GM21723 (cell line): ENCODE measurements at regions not wholly inside any gene's neighbourhood (a gene's known extent, or its start where the extent isn't known, plus 50 kb on each side); places are given as distances from the start of the nearest gene placed in this dataset.
"Not testable (repeated sequence)": the region's sequence is repeated elsewhere in the genome, so short reads cannot be mapped to it uniquely, and the experiment has no call there.

ENCODE experiments used
- ATAC-seq: cut with Tn5 transposase; IDR thresholded peaks from one replicate; pipeline ENCODE4 v1.9.1; 2021; ENCODE audit warnings: mild to moderate bottlenecking, moderate library complexity; ENCODE audit not compliant: unreplicated experiment

GRCh38 chr3:159260049-159260662 lies 458.3 kb downstream of the MFSD1 start:
- ATAC-seq = peak; percentile 71

DNA sequence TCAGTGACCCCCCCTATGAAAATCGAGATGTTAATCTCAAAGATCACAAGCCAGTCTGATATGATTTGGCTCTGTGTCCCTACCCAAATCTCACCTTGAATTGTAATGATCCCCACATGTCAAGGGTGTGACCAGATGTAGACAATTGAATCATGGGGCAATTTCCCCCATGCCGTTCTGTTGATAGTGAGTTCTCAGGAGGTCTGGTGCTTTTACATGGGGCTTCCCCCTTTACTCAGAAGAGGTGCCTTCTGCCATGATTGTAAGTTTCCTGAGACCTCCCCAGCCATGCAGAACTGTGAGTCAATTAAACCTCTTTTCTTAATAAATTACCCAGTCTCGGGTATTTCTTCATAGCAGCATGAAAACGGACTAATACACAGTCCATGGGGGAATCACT lies 459.5 kb downstream of the MFSD1 start:
- ATAC-seq = not testable (repeated sequence)

GRCh38 chr3:159263750-159264553 lies 462.1 kb downstream of the MFSD1 start:
- ATAC-seq = no peak

GRCh38 chr3:159265705-159266104 lies 463.9 kb downstream of the MFSD1 start:
- no peak for ATAC-seq

- ATAC-seq = peak; percentile 63
These were observed 464.9 kb downstream of the MFSD1 start for GRCh38 chr3:159266779-159267178.

DNA sequence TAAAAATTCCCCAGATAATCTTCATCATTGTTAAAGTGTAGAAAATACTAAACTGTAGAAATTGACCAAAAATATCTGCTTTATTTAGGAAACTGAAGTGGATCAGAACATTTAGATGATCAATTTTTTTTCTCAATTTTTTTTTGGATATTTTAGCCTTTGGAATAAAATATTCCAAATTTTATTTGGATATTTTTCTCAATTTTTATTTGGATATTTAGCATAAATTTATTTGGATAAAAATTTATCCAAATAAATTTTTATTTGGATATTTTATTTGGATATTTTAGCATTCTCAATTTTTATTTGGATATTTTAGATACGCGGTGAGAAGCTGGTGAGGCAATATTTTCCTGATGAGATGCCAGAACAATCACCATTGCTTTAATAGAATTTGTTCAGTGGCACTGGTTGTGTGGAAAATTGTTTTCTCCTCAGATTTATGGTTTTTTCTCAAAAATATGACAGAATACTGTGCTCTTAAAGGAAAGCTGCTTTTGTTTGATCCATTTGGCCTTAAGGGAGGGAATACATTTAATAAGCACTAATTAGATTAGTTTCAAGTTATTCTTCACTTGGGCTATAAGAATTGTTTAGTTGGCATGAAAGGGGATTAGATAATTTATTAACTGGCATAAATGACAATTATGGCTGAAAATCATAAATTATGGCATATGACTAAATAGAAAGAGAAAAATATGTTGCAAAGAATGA lies 470.1 kb downstream of the MFSD1 start:
- ATAC-seq = no peak

GRCh38 chr3:159273070-159273469 lies 471.2 kb downstream of the MFSD1 start:
- no peak for ATAC-seq

DNA sequence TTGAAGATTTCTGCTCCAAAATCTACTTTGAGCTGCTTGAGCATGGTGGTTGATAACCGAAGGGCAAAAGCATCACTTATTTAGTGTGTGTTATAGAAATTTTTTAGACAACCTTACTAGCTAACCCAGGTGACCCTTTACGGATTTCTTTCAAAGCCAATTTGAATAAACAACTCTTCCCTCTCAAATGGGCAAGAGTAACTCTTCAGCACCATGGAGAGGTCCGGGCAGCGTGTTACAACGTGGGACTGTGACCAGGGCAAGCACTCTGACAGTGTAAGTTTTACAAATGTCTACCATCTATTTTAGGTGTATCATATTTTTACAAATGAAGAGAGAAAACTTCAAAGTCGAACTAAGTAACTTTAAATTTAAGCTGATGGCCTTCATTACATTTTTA lies 471.8 kb downstream of the MFSD1 start:
- ATAC-seq = no peak

DNA sequence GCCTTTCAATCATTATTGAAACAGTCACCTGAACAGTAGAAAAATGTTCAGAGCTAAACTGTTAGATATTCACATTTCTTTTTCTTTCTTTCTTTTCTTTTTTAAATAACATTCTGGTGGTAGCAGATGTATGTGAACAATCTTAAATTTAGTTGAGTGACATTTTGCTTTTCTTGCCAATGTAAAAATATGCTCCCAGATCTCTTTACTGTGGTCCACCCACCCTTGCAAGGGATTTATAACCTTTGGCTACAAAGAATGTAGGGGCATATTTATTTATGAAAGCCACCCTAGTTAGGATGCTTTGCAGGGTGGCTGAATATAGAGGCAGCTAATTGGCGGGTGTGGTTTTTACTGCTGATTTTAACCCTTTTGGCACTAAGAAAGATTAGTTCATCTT lies 473.9 kb downstream of the MFSD1 start:
- ATAC-seq = no peak

GRCh38 chr3:159277814-159278213 lies 476.0 kb downstream of the MFSD1 start:
- no peak for ATAC-seq

DNA sequence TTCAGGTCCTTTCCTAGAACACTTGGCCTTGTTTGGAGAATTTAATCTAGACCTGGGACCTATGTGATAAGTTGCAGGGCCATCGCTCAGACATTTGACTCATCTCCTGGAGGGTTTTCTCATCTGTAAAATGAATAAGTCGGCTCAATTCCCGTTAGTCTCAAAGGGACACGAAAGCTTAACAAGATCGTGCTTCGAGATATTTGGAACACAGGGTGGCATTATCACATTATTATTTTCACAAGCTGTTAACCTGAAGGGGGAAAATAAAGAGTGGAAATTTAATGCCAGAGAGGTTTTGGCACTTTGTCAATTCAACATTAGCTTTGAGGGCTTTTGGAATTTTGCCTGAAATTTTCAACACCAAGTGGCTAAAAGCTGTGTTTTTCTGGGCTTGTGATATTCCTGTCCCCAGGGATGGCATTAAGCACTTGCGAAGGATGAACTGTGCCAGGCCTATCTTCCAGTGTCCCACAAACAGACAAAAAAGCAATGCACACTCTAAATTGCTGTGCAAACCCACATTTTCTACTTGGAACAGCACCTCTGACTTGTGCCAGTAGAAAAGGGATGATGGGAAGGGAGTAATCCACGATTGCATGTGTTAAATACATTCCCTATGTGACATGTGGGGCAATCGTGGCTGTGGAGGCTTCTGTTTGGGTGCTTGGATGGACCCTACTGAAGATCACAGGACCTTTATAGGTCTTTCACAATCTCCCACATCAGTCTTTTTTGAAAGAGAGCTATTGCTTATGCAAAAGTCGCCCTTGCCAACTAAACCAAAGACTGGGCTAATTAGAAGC lies 478.7 kb downstream of the MFSD1 start:
- ATAC-seq = no peak

DNA sequence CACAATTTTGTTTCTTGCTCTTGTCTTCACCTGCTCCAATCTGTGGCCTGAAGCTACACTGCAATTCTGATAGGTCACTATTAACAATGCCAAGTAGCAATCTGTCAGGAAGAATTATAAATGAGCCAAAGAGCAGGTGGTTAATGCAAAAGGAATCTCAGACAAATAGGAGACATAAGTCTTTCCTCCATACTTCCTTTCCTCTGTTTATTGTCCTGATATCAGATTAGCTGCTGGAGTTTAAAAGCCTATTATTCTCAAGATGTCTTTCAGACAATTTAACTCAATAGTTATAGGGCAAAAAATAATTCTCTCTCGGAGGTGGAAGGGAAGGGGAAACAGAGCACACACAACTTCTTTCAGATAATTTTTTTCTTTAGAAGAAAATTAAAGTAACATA lies 491.6 kb downstream of the MFSD1 start:
- ATAC-seq = no peak

DNA sequence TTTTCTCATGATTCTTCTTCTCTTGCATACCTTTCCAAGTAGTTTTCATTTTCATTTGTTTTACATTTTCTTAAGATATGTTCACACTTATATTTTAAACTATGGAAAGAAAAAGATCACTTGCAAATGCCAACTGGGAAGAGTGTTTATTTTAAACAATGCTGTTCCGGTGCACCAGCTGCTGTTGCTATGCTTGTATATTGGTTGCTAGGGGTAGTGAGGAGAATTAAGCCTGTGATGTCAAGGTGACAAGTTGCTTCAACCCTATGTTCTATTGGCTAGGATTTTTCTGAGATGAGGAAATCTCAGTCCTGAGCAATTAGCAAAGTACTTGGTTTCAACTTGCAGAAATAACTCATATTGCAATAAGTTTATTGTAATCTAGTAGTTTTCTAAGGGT lies 500.1 kb downstream of the MFSD1 start:
- ATAC-seq = no peak

- no peak for ATAC-seq
These were observed 503.2 kb downstream of the MFSD1 start for GRCh38 chr3:159305017-159305416.

GRCh38 chr3:159316706-159317105 lies 514.9 kb downstream of the MFSD1 start:
- not testable (repeated sequence) for ATAC-seq

GRCh38 chr3:159319156-159319555 lies 517.3 kb downstream of the MFSD1 start:
- no peak for ATAC-seq

- no peak for ATAC-seq
These were observed 520.6 kb downstream of the MFSD1 start for GRCh38 chr3:159322322-159322939.

DNA sequence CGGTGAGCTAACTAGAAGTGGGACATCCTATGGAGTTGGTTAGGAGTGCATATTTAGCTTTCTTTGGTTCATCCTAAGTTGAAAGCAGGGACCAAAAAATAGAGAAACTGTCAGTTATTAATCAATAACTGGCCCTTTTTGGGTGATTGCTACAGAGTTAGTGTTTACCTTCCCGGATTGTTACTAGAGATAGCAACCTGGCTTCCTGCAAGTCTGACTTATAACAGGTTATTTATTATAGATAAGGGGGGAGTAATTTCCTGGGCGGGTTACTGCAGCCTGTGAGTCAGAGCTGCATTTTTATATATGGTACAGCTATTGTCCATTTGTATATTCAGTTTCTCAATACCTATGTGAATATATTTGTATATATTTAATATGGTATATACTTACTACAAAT lies 522.0 kb downstream of the MFSD1 start:
- no peak for ATAC-seq

GRCh38 chr3:159326998-159327397 lies 525.1 kb downstream of the MFSD1 start:
- no peak for ATAC-seq

DNA sequence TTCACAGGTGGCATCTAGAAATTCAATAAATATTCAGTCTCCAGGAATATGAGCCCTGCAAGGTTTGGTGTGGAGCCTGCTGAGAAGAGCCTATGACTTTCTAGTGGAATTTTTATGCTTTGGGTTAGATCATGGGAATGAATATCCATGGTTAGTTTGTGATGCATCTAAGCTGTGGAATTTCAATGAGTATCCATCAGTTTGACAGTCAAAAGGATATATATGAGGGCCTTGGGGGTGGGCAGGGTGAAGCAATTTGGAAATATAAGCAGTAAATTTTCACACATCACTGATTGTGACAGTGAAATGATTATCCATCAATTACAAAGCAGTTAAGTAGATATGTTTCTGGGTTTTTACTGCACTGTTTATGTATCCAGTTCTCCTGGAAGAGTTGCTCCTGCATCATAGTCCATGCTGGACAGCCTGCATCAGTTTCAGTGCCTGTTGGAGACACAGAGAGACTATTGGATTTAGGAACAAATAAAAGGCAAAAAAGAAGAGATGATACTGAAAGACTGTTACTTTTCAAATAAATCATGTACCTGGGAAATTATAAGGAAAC lies 530.8 kb downstream of the MFSD1 start:
- no peak for ATAC-seq
